DOHH2 (cell line): ENCODE measurements at regions not wholly inside any gene's neighbourhood (a gene's known extent, or its start where the extent isn't known, plus 50 kb on each side); places are given as distances from the start of the nearest gene placed in this dataset.

Source experiments
- EZH2phosphoT487 ChIP-seq: fragments of 200-600 bp; sonication (generic); IDR thresholded peaks from 2 replicates; pipeline ENCODE4 v1.6.1; 2017; ENCODE audit warnings: borderline replicate concordance, mild to moderate bottlenecking, antibody characterized with exemption, low read length, moderate library complexity, mixed read lengths
- TF ChIP-seq, protein P1 (sequence below): fragments of 200-600 bp; sonication (generic); IDR thresholded peaks from one replicate; pipeline ENCODE4 v1.5.1; 2014; ENCODE audit warnings: antibody characterized with exemption, mild to moderate bottlenecking, low read depth, low read length; ENCODE audit not compliant: poor library complexity, severe bottlenecking

DNA sequence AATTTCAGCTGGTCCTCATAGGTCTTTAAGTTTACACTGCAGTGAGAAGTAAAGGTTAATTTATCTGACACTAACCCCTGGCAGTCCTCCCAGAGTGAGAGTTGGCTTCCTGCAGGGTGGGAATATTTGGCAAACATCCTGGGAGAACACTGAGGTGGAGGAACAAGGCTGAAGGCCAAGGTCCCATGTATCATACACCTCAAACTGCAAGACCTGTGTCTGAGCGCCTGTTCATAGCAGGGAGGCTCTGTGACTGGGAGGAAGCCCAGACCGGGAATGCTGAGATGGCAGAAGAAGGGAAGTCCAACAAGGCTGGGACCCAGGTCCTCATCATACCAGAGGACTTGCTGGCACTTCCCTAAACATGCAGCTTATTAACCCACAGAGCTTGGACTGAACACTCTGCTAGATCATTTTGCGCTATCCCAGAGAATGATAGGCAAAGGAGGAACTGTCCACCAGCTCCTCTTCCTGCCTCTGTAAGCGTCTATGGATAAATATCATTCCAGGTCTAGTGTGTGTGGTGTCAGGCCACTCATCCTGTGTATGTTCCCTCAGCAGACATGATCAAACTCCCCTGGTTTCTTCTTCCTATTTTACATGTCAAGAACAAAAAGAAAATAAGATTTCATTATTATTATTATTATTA, 199.6 kb upstream of the CNOT2 start:
- TF ChIP-seq, protein P1, sequence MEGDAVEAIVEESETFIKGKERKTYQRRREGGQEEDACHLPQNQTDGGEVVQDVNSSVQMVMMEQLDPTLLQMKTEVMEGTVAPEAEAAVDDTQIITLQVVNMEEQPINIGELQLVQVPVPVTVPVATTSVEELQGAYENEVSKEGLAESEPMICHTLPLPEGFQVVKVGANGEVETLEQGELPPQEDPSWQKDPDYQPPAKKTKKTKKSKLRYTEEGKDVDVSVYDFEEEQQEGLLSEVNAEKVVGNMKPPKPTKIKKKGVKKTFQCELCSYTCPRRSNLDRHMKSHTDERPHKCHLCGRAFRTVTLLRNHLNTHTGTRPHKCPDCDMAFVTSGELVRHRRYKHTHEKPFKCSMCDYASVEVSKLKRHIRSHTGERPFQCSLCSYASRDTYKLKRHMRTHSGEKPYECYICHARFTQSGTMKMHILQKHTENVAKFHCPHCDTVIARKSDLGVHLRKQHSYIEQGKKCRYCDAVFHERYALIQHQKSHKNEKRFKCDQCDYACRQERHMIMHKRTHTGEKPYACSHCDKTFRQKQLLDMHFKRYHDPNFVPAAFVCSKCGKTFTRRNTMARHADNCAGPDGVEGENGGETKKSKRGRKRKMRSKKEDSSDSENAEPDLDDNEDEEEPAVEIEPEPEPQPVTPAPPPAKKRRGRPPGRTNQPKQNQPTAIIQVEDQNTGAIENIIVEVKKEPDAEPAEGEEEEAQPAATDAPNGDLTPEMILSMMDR: no peak
- TF ChIP-seq EZH2phosphoT487: no peak
